H1 (cell line): ENCODE measurements at regions not wholly inside any gene's neighbourhood (a gene's known extent, or its start where the extent isn't known, plus 50 kb on each side); places are given as distances from the start of the nearest gene placed in this dataset.

Source experiments
- CTCF ChIA-PET: fragments of 300-600 bp; sonication (Branson Sonifier 250); formaldehyde crosslinking; loops from one replicate; lab custom pipeline; 2021; ENCODE audit not compliant: partially characterized antibody; lab: Charles Lee
- POLR2A ChIA-PET: fragments of 300-600 bp; sonication (Branson Sonifier 250); formaldehyde crosslinking; loops from one replicate; lab custom pipeline; 2021; ENCODE audit warnings: inconsistent platforms; ENCODE audit not compliant: partially characterized antibody; lab: Charles Lee
- DNase-seq, 2 experiments: peaks; one replicate each; pipeline versions ENCODE4 v3.0.0 to v3.0.0-alpha.2; 2010 to 2022; ENCODE audit warnings: low spot score in 2 of 2, low read depth in 1 of 2, mixed read lengths in 1 of 2
- FAIRE-seq: peaks from 2 replicates; lab custom pipeline; 2011; peaks lifted over from hg19 to GRCh38; lab: Jason Lieb, UNC
- H2AFZ ChIP-seq: 2 replicates; pipeline ENCODE4 v1.8.1; 2012; ENCODE audit warnings: low read length, inconsistent platforms
- H2AK5ac ChIP-seq: 2 replicates; pipeline ENCODE4 v1.6.1; 2013; ENCODE audit warnings: low read depth, low read length
- H2BK120ac ChIP-seq: replicated peaks from 2 replicates; pipeline ENCODE3; 2013; ENCODE audit warnings: low read depth, low read length, inconsistent platforms
- H2BK12ac ChIP-seq: 2 replicates; pipeline ENCODE4 v1.6.1; 2013; ENCODE audit warnings: low read depth, low read length
- H2BK15ac ChIP-seq: 2 replicates; pipeline ENCODE4 v1.6.1; 2013; ENCODE audit warnings: low read length
- H2BK20ac ChIP-seq: 2 replicates; pipeline ENCODE4 v1.6.1; 2013; ENCODE audit warnings: low read length
- H2BK5ac ChIP-seq: 2 replicates; pipeline ENCODE4 v1.6.1; 2013; ENCODE audit warnings: low read depth, low read length
- H3K14ac ChIP-seq: 2 replicates; pipeline ENCODE4 v1.6.1; 2013; ENCODE audit warnings: inconsistent platforms; ENCODE audit not compliant: insufficient read length
- H3K18ac ChIP-seq: 2 replicates; pipeline ENCODE4 v1.6.1; 2013; ENCODE audit warnings: low read length; ENCODE audit errors: extremely low read depth
- H3K23ac ChIP-seq: 2 replicates; pipeline ENCODE4 v1.6.1; 2013; ENCODE audit warnings: inconsistent platforms; ENCODE audit not compliant: insufficient read length
- H3K23me2 ChIP-seq: 2 replicates; pipeline ENCODE4 v1.6.1; 2013; ENCODE audit warnings: low read depth, low read length
- H3K27ac ChIP-seq: 2 replicates; pipeline ENCODE4 v1.6.1; 2011; ENCODE audit warnings: low read depth, low read length, inconsistent platforms
- H3K27me3 ChIP-seq, 4 experiments: replicated peaks in 1 of 4; 1 replicate in 1 of 4; 2 replicates in 3 of 4; pipeline versions ENCODE4 v1.6.1 to v1.8.1; 2011 to 2013; ENCODE audit warnings: low read length in 3 of 4, mild to moderate bottlenecking in 3 of 4, inconsistent platforms in 2 of 4, mixed read lengths in 2 of 4, moderate library complexity in 1 of 4; ENCODE audit not compliant: control insufficient read depth in 3 of 4, insufficient read depth in 3 of 4; ENCODE audit errors: extremely low read depth in 1 of 4
- H3K36me3 ChIP-seq, 4 experiments: 2 replicates each; pipeline versions ENCODE4 v1.6.1 to v1.8.1; 2011 to 2013; ENCODE audit warnings: mild to moderate bottlenecking in 4 of 4, low read length in 3 of 4, moderate library complexity in 2 of 4, control low read depth in 1 of 4, inconsistent platforms in 1 of 4; ENCODE audit not compliant: insufficient read depth in 4 of 4, control insufficient read depth in 2 of 4
- H3K4ac ChIP-seq: replicated peaks from 2 replicates; pipeline ENCODE3; 2013; ENCODE audit warnings: low read length, low read depth, mixed read lengths, inconsistent platforms; ENCODE audit not compliant: insufficient read length
- H3K4me1 ChIP-seq, 4 experiments: replicated peaks in 1 of 4; 1 replicate in 1 of 4; 2 replicates in 3 of 4; pipeline versions ENCODE4 v1.6.1 to v1.8.1; 2011 to 2013; ENCODE audit warnings: low read length in 3 of 4, inconsistent platforms in 2 of 4, mixed read lengths in 1 of 4; ENCODE audit not compliant: insufficient read depth in 4 of 4, control insufficient read depth in 3 of 4
- H3K4me2 ChIP-seq, 2 experiments: 2 replicates each; pipeline versions ENCODE4 v1.6.1 to v1.8.1; 2011 to 2013; ENCODE audit warnings: low read depth in 2 of 2, low read length in 2 of 2, control low read depth in 1 of 2, inconsistent platforms in 1 of 2, mild to moderate bottlenecking in 1 of 2; ENCODE audit not compliant: insufficient read depth in 1 of 2
- H3K4me3 ChIP-seq, 4 experiments: fragments of 200-600, 300-600 bp in 1 of 4; sonication (generic), shearing (Covaris generic), sonication (Bioruptor Twin) in 1 of 4; 2 replicates each; pipeline versions ENCODE4 v1.5.1 to v1.8.1; 2011 to 2016; ENCODE audit warnings: low read length in 4 of 4, low read depth in 3 of 4, control low read depth in 2 of 4, inconsistent platforms in 2 of 4, mild to moderate bottlenecking in 2 of 4, mixed read lengths in 1 of 4, moderate library complexity in 1 of 4; ENCODE audit not compliant: insufficient read depth in 2 of 4; ENCODE audit errors: extremely low read depth in 1 of 4
- H3K56ac ChIP-seq: replicated peaks from 2 replicates; pipeline ENCODE3; 2013; ENCODE audit warnings: low read depth, mild to moderate bottlenecking, mixed read lengths, low read length, inconsistent platforms; ENCODE audit not compliant: insufficient read length
- H3K79me1 ChIP-seq: 2 replicates; pipeline ENCODE4 v1.6.1; 2013; ENCODE audit warnings: low read depth, low read length, control low read depth
- H3K79me2 ChIP-seq, 2 experiments: 2 replicates each; pipeline versions ENCODE4 v1.6.1 to v1.8.1; 2012 to 2013; ENCODE audit warnings: low read length in 2 of 2, mild to moderate bottlenecking in 2 of 2, inconsistent platforms in 1 of 2; ENCODE audit not compliant: insufficient read depth in 2 of 2, control insufficient read depth in 1 of 2
- H3K9ac ChIP-seq, 4 experiments: replicated peaks in 1 of 4; 1 replicate in 1 of 4; 2 replicates in 3 of 4; pipeline versions ENCODE4 v1.6.1 to v1.8.1; 2011 to 2013; ENCODE audit warnings: low read depth in 3 of 4, low read length in 3 of 4, control low read depth in 2 of 4, mild to moderate bottlenecking in 2 of 4, moderate library complexity in 2 of 4, inconsistent platforms in 1 of 4; ENCODE audit errors: extremely low read depth in 1 of 4
- H3K9me3 ChIP-seq, 2 experiments: 2 replicates each; pipeline versions ENCODE4 v1.6.1 to v1.8.1; 2012 to 2013; ENCODE audit warnings: mild to moderate bottlenecking in 2 of 2, moderate library complexity in 2 of 2, control low read depth in 1 of 2, inconsistent platforms in 1 of 2, low read depth in 1 of 2, low read length in 1 of 2, mixed read lengths in 1 of 2; ENCODE audit not compliant: insufficient read depth in 2 of 2
- H4K20me1 ChIP-seq, 2 experiments: replicated peaks in 1 of 2; 2 replicates each; pipeline versions ENCODE3 to v1.8.1; 2011 to 2013; ENCODE audit warnings: inconsistent platforms in 2 of 2, low read length in 2 of 2, mild to moderate bottlenecking in 1 of 2; ENCODE audit not compliant: insufficient read depth in 2 of 2, control insufficient read depth in 1 of 2
- H4K5ac ChIP-seq: 2 replicates; pipeline ENCODE4 v1.6.1; 2013; ENCODE audit warnings: low read length, low read depth, mixed read lengths, inconsistent platforms; ENCODE audit not compliant: insufficient read length
- H4K8ac ChIP-seq: 2 replicates; pipeline ENCODE4 v1.8.0; 2013; ENCODE audit warnings: mild to moderate bottlenecking, moderate library complexity, low read length, inconsistent platforms; ENCODE audit not compliant: insufficient read depth; ENCODE audit errors: extremely low read depth
- H4K91ac ChIP-seq: replicated peaks from 2 replicates; pipeline ENCODE3; 2013; ENCODE audit warnings: low read length, mixed read lengths, inconsistent platforms; ENCODE audit not compliant: insufficient read length
- ASH2L ChIP-seq: fragments of 200-600, 300-600 bp; sonication (generic); IDR thresholded peaks from one replicate; pipeline ENCODE4 v1.7.1; 2017; ENCODE audit warnings: low read length
- CBX5 ChIP-seq: fragments of 300-800, 300-1000 bp; sonication (generic); IDR thresholded peaks from 2 replicates; pipeline ENCODE4 v1.7.1; 2016; ENCODE audit warnings: antibody characterized with exemption, low read length, low read depth
- EZH2 ChIP-seq: fragments of 200-600 bp; sonication (generic); IDR thresholded peaks from 2 replicates; pipeline ENCODE4 v1.7.1; 2012; ENCODE audit warnings: low read depth, mild to moderate bottlenecking, moderate library complexity, low read length, inconsistent platforms; ENCODE audit not compliant: severe bottlenecking
- FOSL1 ChIP-seq: IDR thresholded peaks from 2 replicates; pipeline ENCODE4 v1.6.1; 2011; ENCODE audit warnings: mild to moderate bottlenecking, low read depth, low read length, moderate library complexity; ENCODE audit not compliant: insufficient read depth
- GABPA ChIP-seq: IDR thresholded peaks from 2 replicates; pipeline ENCODE4 v1.6.1; 2011; ENCODE audit warnings: mild to moderate bottlenecking, low read length, moderate library complexity, borderline replicate concordance; ENCODE audit not compliant: insufficient read depth
- GTF2F1 ChIP-seq: IDR thresholded peaks from 2 replicates; pipeline ENCODE4 v1.6.1; 2012; ENCODE audit warnings: low read depth, low read length, improper control_type of control experiment, borderline replicate concordance
- JUN ChIP-seq: IDR thresholded peaks from 2 replicates; pipeline ENCODE4 v1.6.1; 2011; ENCODE audit warnings: low read depth, mild to moderate bottlenecking, improper control_type of control experiment, low read length
- KDM4A ChIP-seq: IDR thresholded peaks from one replicate; pipeline ENCODE4 v1.7.1; 2012; ENCODE audit warnings: low read depth, mild to moderate bottlenecking, moderate library complexity, low read length, inconsistent platforms; ENCODE audit not compliant: severe bottlenecking
- MAFK ChIP-seq: IDR thresholded peaks from 2 replicates; pipeline ENCODE4 v1.6.1; 2012; ENCODE audit warnings: low read depth, mild to moderate bottlenecking, improper control_type of control experiment, low read length
- MAX ChIP-seq: IDR thresholded peaks from 2 replicates; pipeline ENCODE4 v1.6.1; 2012; ENCODE audit warnings: inconsistent platforms
- PHF8 ChIP-seq: fragments of 200-600 bp; sonication (generic); conservative IDR thresholded peaks from 2 replicates; pipeline ENCODE4 v1.7.1; 2012; ENCODE audit warnings: low read depth, mild to moderate bottlenecking, inconsistent platforms, low read length, moderate library complexity
- POU5F1 ChIP-seq: IDR thresholded peaks from 2 replicates; pipeline ENCODE4 v1.6.1; 2011; ENCODE audit warnings: low read depth, mild to moderate bottlenecking, low read length, moderate library complexity
- RBBP5 ChIP-seq: IDR thresholded peaks from 2 replicates; pipeline ENCODE4 v1.7.1; 2012; ENCODE audit warnings: low read depth, mild to moderate bottlenecking, inconsistent platforms, low read length, moderate library complexity, borderline replicate concordance
- SUZ12 ChIP-seq: fragments of 200-600 bp; sonication (generic); IDR thresholded peaks from 2 replicates; pipeline ENCODE4 v1.6.1; 2012; ENCODE audit warnings: mild to moderate bottlenecking, inconsistent platforms, low read length, moderate library complexity, mixed read lengths
- TBP ChIP-seq: IDR thresholded peaks from 2 replicates; pipeline ENCODE4 v1.6.1; 2011; ENCODE audit warnings: low read depth, low read length, improper control_type of control experiment
- WGBS, 2 experiments: shearing (Covaris generic) in 1 of 2; methylation state at CpG; one replicate each; pipeline versions ENCODE4 v1.1.6 to v1.1.7; 2013 to 2015; ENCODE audit warnings: low lambda C conversion rate in 2 of 2, mixed read lengths in 2 of 2, inconsistent platforms in 1 of 2, low coverage in 1 of 2, missing lambda C conversion rate in 1 of 2; ENCODE audit not compliant: insufficient replicate concordance in 2 of 2, insufficient coverage in 1 of 2, insufficient read length in 1 of 2; ENCODE audit errors: extremely low coverage in 1 of 2, missing lambda C conversion rate in 1 of 2; 5-methylcytosine and 5-hydroxymethylcytosine counted together

- CTCF ChIA-PET: interaction anchor here (0.8 kb wide), 1 partner anchor 86 kb away, joined by 3 read pairs; no protein-coding TSS in a partner anchor
- WGBS, 2 experiments: 89% methylated on average over 2 of the region's 2 CpGs; no CpG with 5 or more reads in 1 of the 2 experiments
- no peak overlapping the region for H3K9ac ChIP-seq
- no peaks in the 10 kb centered on the region for H3K4me1 ChIP-seq
- H2BK12ac ChIP-seq: no peak overlapping the region
- no peak overlapping the region for H2BK120ac ChIP-seq
- no peak overlapping the region for H2BK20ac ChIP-seq
- no peak for DNase-seq
- no peak overlapping the region for H3K4ac ChIP-seq
- no peak overlapping the region for H4K8ac ChIP-seq
- no peak overlapping the region for H3K23ac ChIP-seq
- H4K20me1 ChIP-seq: no peaks in the 10 kb centered on the region
- H3K27me3 ChIP-seq: no peaks in the 10 kb centered on the region; a peak in 1 of 7 replicates
- no peak overlapping the region for H4K5ac ChIP-seq
- no peak overlapping the region for H3K4me3 ChIP-seq
- no peaks in the 10 kb centered on the region for H3K79me1 ChIP-seq
- H2AK5ac ChIP-seq: no peak overlapping the region
- no peak overlapping the region for H3K56ac ChIP-seq
- POLR2A ChIA-PET: no interaction called here
- no peaks in the 10 kb centered on the region for H3K79me2 ChIP-seq
- no peaks in the 10 kb centered on the region for H3K23me2 ChIP-seq
- H3K9me3 ChIP-seq: no peaks in the 10 kb centered on the region
- no peak overlapping the region for H3K27ac ChIP-seq
- no peak overlapping the region for H2BK15ac ChIP-seq
- no peak for FAIRE-seq
- no peak overlapping the region for H3K18ac ChIP-seq
- no peak overlapping the region for H3K14ac ChIP-seq
- H4K91ac ChIP-seq: no peak overlapping the region
- no peak overlapping the region for H2AFZ ChIP-seq
- H3K4me2 ChIP-seq: no peak overlapping the region
- H3K36me3 ChIP-seq: no peaks in the 10 kb centered on the region
- no peak overlapping the region for H2BK5ac ChIP-seq
- TF ChIP-seq GABPA (no peak), CBX5 (no peak), FOSL1 (no peak), MAX (no peak), EZH2 (no peak), ASH2L (no peak), GTF2F1 (no peak), TBP (no peak), RBBP5 (no peak), POU5F1 (no peak), KDM4A (no peak), SUZ12 (no peak), MAFK (no peak), PHF8 (no peak), JUN (no peak)
Observed at GRCh38 chr3:176958560-176958959, 238.7 kb downstream of the TBL1XR1 start.
